DND-41 (cell line): ENCODE measurements at regions not wholly inside any gene's neighbourhood (a gene's known extent, or its start where the extent isn't known, plus 50 kb on each side); places are given as distances from the start of the nearest gene placed in this dataset.

Source experiments
- EZH2 ChIP-seq: IDR thresholded peaks from 3 replicates; pipeline ENCODE4 v1.6.1; 2012; ENCODE audit warnings: borderline replicate concordance, low read depth, mild to moderate bottlenecking, moderate library complexity, low read length, inconsistent platforms; ENCODE audit not compliant: severe bottlenecking
- TF ChIP-seq, protein P1 (sequence below): IDR thresholded peaks from 2 replicates; pipeline ENCODE4 v1.5.1; 2012; ENCODE audit warnings: borderline replicate concordance, low read length, moderate library complexity, mild to moderate bottlenecking; ENCODE audit not compliant: poor library complexity, severe bottlenecking; ENCODE audit errors: extremely low read depth

DNA sequence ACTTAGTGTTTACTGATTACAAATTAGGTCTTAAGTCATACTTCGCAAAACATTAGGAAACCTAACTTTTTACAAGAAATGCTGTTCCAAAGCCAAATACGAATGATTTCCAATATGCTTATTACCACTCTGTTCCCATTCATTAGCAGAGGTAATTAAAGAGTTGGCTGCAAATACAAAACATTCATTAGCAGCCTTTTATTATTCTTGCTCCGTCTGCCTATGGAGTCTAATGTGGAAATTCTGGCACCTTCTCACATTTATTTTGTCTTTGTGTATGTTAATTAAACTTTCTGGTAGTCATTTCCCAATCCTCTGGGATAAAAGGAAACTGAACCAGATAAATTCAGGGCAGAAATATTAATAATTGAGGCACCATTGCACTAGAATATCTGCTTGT, 689.0 kb downstream of the PLOD2 start:
- TF ChIP-seq, protein P1, sequence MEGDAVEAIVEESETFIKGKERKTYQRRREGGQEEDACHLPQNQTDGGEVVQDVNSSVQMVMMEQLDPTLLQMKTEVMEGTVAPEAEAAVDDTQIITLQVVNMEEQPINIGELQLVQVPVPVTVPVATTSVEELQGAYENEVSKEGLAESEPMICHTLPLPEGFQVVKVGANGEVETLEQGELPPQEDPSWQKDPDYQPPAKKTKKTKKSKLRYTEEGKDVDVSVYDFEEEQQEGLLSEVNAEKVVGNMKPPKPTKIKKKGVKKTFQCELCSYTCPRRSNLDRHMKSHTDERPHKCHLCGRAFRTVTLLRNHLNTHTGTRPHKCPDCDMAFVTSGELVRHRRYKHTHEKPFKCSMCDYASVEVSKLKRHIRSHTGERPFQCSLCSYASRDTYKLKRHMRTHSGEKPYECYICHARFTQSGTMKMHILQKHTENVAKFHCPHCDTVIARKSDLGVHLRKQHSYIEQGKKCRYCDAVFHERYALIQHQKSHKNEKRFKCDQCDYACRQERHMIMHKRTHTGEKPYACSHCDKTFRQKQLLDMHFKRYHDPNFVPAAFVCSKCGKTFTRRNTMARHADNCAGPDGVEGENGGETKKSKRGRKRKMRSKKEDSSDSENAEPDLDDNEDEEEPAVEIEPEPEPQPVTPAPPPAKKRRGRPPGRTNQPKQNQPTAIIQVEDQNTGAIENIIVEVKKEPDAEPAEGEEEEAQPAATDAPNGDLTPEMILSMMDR = no peak
- no peak for TF ChIP-seq EZH2
